Choroid plexus epithelial cell (primary cell): ENCODE measurements at regions not wholly inside any gene's neighbourhood (a gene's known extent, or its start where the extent isn't known, plus 50 kb on each side); places are given as distances from the start of the nearest gene placed in this dataset.

Experiments used
- DNase-seq: peaks from one replicate; pipeline ENCODE4 v3.0.0-alpha.2; 2010; ENCODE audit warnings: low read depth
- H3K4me3 ChIP-seq: 2 replicates; pipeline ENCODE4 v1.5.1; 2011; ENCODE audit warnings: low read depth, mild to moderate bottlenecking, control low read depth, low read length, moderate library complexity
- CTCF ChIP-seq: conservative IDR thresholded peaks from 2 replicates; pipeline ENCODE4 v1.5.1; 2011; ENCODE audit warnings: low read depth, mild to moderate bottlenecking, control low read depth, inconsistent platforms, low read length, moderate library complexity

GRCh38 chr6:164795056-164795815 is 514.2 kb downstream of the C6orf118 start:
- no peak for TF ChIP-seq CTCF
- no peak for DNase-seq
- no peak overlapping the region for H3K4me3 ChIP-seq

- no peak for TF ChIP-seq CTCF
- DNase-seq: no peak
- no peak overlapping the region for H3K4me3 ChIP-seq
Measured at GRCh38 chr6:164792666-164793065, 516.7 kb downstream of the C6orf118 start.

GRCh38 chr6:164791498-164791897 is 517.9 kb downstream of the C6orf118 start:
- H3K4me3 ChIP-seq: no peak overlapping the region
- TF ChIP-seq CTCF: no peak
- DNase-seq: no peak

GRCh38 chr6:164763788-164764187 is 545.6 kb downstream of the C6orf118 start:
- TF ChIP-seq CTCF: no peak
- DNase-seq: no peak
- no peak overlapping the region for H3K4me3 ChIP-seq

GRCh38 chr6:164757451-164757850 is 552.0 kb downstream of the C6orf118 start:
- TF ChIP-seq CTCF: no peak
- H3K4me3 ChIP-seq: no peak overlapping the region
- DNase-seq: no peak

GRCh38 chr6:164756723-164757122 is 552.7 kb downstream of the C6orf118 start:
- DNase-seq: no peak
- H3K4me3 ChIP-seq: no peak overlapping the region
- no peak for TF ChIP-seq CTCF

- no peak overlapping the region for H3K4me3 ChIP-seq
- peak; percentile 0 for DNase-seq
- no peak for TF ChIP-seq CTCF
Measured at GRCh38 chr6:164756142-164756541, 553.3 kb downstream of the C6orf118 start.
